GM12878 (cell line): ENCODE measurements at regions not wholly inside any gene's neighbourhood (a gene's known extent, or its start where the extent isn't known, plus 50 kb on each side); places are given as distances from the start of the nearest gene placed in this dataset.

Experiments
- ATAC-seq: fragments of 200-7000 bp; cut with Tn5 transposase; 3 replicates; pipeline ENCODE4 v1.9.1; 2020; ENCODE audit warnings: mild to moderate bottlenecking, moderate library complexity
- BruUV-seq: library from RNA; stranded (reverse); fragments of 400-500 nt; replicated peaks from 2 replicates; lab custom pipeline; 2021; lab: Mats Ljungman, UMichigan
- CTCF ChIA-PET: fragments of 300-600 bp; sonication (Branson Sonifier 250); formaldehyde crosslinking; extraction: SDS; loops from one replicate; lab custom pipeline; 2021; ENCODE audit warnings: inconsistent platforms; lab: Yijun Ruan, JAX
- POLR2A ChIA-PET: fragments of 350-600 bp; formaldehyde crosslinking; extraction: SDS; loops from one replicate; lab custom pipeline; 2021; ENCODE audit warnings: inconsistent platforms; lab: Charles Lee
- RAD21 ChIA-PET: fragments of 300-600 bp; sonication (Branson Sonifier 250); formaldehyde crosslinking; loops from one replicate; lab custom pipeline; 2023; ENCODE audit warnings: antibody characterized with exemption; ENCODE audit not compliant: unreplicated experiment; lab: Charles Lee
- SMC1A ChIA-PET: fragments of 300-600 bp; sonication (Branson Sonifier 250); formaldehyde crosslinking; loops from one replicate; lab custom pipeline; 2023; ENCODE audit not compliant: unreplicated experiment, uncharacterized antibody; lab: Charles Lee
- DNase-seq: peaks from one replicate; pipeline ENCODE4 v3.0.0-alpha.2; 2011; ENCODE audit warnings: low read depth, low spot score
- FAIRE-seq: peaks from 3 replicates; lab custom pipeline; 2011; peaks lifted over from hg19 to GRCh38; lab: Jason Lieb, UNC
- H2AFZ ChIP-seq: 2 replicates; pipeline ENCODE4 v1.6.0; 2011; ENCODE audit warnings: low read depth, low read length, control low read depth; ENCODE audit not compliant: control insufficient read depth
- H3K27ac ChIP-seq: 2 replicates; pipeline ENCODE4 v1.5.1; 2011; ENCODE audit warnings: control low read depth; ENCODE audit not compliant: control insufficient read depth, insufficient read depth
- H3K27me3 ChIP-seq, 2 experiments: replicated peaks in 1 of 2; 2 replicates each; pipeline versions ENCODE4 v1.6.0 to v1.6.1; 2011; ENCODE audit warnings: low read length in 1 of 2; ENCODE audit not compliant: control insufficient read depth in 2 of 2, insufficient read depth in 2 of 2
- H3K36me3 ChIP-seq, 2 experiments: 2 replicates each; pipeline ENCODE4 v1.5.1; 2011; ENCODE audit warnings: low read length in 1 of 2; ENCODE audit not compliant: control insufficient read depth in 2 of 2, insufficient read depth in 2 of 2
- H3K4me1 ChIP-seq: 2 replicates; pipeline ENCODE4 v1.6.1; 2011; ENCODE audit warnings: mild to moderate bottlenecking, low read length, moderate library complexity, mixed read lengths; ENCODE audit not compliant: control insufficient read depth, insufficient read depth
- H3K4me2 ChIP-seq: 2 replicates; pipeline ENCODE4 v1.6.0; 2011; ENCODE audit warnings: control low read depth; ENCODE audit not compliant: control insufficient read depth, insufficient read depth
- H3K4me3 ChIP-seq: fragments of 200-600 bp; sonication (generic); 2 replicates; pipeline ENCODE4 v1.5.1; 2016
- H3K79me2 ChIP-seq: 2 replicates; pipeline ENCODE4 v1.6.0; 2011; ENCODE audit warnings: low read length; ENCODE audit not compliant: control insufficient read depth, insufficient read depth
- H3K9ac ChIP-seq: 2 replicates; pipeline ENCODE4 v1.8.0; 2011; ENCODE audit warnings: low read length, control low read depth, mixed read lengths; ENCODE audit not compliant: control insufficient read depth, insufficient read depth
- H3K9me3 ChIP-seq: replicated peaks from 3 replicates; pipeline ENCODE4 v1.5.1; 2011; ENCODE audit warnings: mild to moderate bottlenecking, low read length; ENCODE audit not compliant: control insufficient read depth, insufficient read depth
- H4K20me1 ChIP-seq: 2 replicates; pipeline ENCODE4 v1.6.0; 2011; ENCODE audit not compliant: control insufficient read depth, insufficient read depth
- EED ChIP-seq: sonication (generic); IDR thresholded peaks from 2 replicates; pipeline ENCODE4 v1.6.1; 2016; ENCODE audit warnings: antibody characterized with exemption, low read depth
- FOXK2 ChIP-seq: fragments of 450-650 bp; IDR thresholded peaks from 2 replicates; pipeline ENCODE4 v1.6.1; 2017; ENCODE audit warnings: mild to moderate bottlenecking, moderate library complexity
- KLF5 ChIP-seq: fragments of 450-650 bp; IDR thresholded peaks from 2 replicates; pipeline ENCODE4 v1.6.1; 2014; ENCODE audit warnings: mild to moderate bottlenecking; ENCODE audit not compliant: partially characterized antibody
- SRF ChIP-seq, 2 experiments: IDR thresholded peaks; 2 replicates each; pipeline ENCODE4 v1.6.1; 2011; ENCODE audit warnings: low read depth in 2 of 2, low read length in 2 of 2, mild to moderate bottlenecking in 1 of 2, moderate library complexity in 1 of 2
- ZNF207 ChIP-seq: fragments of 450-650 bp; IDR thresholded peaks from 2 replicates; pipeline ENCODE4 v1.6.1; 2014; ENCODE audit warnings: antibody characterized with exemption, mild to moderate bottlenecking, borderline replicate concordance
- ZNF622 ChIP-seq: fragments of 450-650 bp; IDR thresholded peaks from 2 replicates; pipeline ENCODE4 v1.6.1; 2017; ENCODE audit warnings: mild to moderate bottlenecking, inconsistent platforms
- WGBS: methylation state at CpG from one replicate; pipeline ENCODE4 v1.1.6; 2016; ENCODE audit warnings: low lambda C conversion rate; ENCODE audit not compliant: insufficient replicate concordance, insufficient coverage; ENCODE audit errors: missing lambda C conversion rate; 5-methylcytosine and 5-hydroxymethylcytosine counted together
- in situ Hi-C: fragments of 300-500 bp; cut with MboI; formaldehyde crosslinking; loops from 9 replicates; pipeline ENCODE4 v1.14.3; 2018; ENCODE audit warnings: mixed read lengths
- intact Hi-C: fragments of 100-400 bp; cut with micrococcal nuclease; formaldehyde crosslinking; loops from one replicate; pipeline ENCODE4 v1.14.2; 2022; ENCODE audit not compliant: unreplicated experiment
- TF ChIP-seq, protein P1 (sequence below): fragments of 450-650 bp; formaldehyde crosslinking; IDR thresholded peaks from 2 replicates; pipeline ENCODE4 v1.4.0; 2022; ENCODE audit warnings: mild to moderate bottlenecking, moderate library complexity
- TF ChIP-seq, protein P2 (sequence below), 3 experiments: IDR thresholded peaks in 2 of 3; conservative IDR thresholded peaks in 1 of 3; 2 replicates each; pipeline ENCODE4 v1.5.1; 2011; ENCODE audit warnings: low read depth in 3 of 3, low read length in 3 of 3, mild to moderate bottlenecking in 3 of 3, control low read depth in 2 of 3, moderate library complexity in 2 of 3, inconsistent platforms in 1 of 3, mixed read lengths in 1 of 3; ENCODE audit not compliant: control insufficient read depth in 2 of 3, insufficient read depth in 1 of 3; ENCODE audit errors: extremely low read depth in 1 of 3
- TF ChIP-seq, protein P3 (sequence below): fragments of 450-650 bp; formaldehyde crosslinking; IDR thresholded peaks from 2 replicates; pipeline ENCODE4 v1.5.0; 2022; ENCODE audit warnings: mild to moderate bottlenecking, missing genetic modification characterization
- TF ChIP-seq, protein P4 (sequence below): IDR thresholded peaks from 2 replicates; pipeline ENCODE4 v1.6.1; 2011; ENCODE audit warnings: low read depth, low read length, improper control_type of control experiment, borderline replicate concordance
- TF ChIP-seq, protein P5 (sequence below): fragments of 450-650 bp; IDR thresholded peaks from 2 replicates; pipeline ENCODE4 v1.6.1; 2016; ENCODE audit warnings: mild to moderate bottlenecking

DNA sequence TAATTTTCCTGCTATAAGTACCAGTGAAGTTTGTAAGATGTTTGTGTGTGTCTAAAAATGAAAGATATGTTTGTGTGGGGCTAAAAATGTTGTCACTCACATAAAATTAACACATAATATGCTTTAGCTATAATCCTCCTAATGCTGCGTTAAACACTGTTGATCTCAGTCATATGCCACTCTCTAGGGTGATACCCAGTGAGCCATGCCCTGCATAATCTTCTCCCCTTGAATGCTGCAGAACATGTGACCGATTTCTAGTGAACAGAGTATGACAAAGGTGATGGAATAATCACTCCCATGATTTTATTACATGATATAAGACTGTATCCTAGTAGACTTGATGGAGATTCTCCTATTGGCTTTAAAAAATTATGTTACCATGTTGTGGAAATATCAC lies 119.1 kb upstream of the EPHA5 start (continued):
- TF ChIP-seq ZNF622 (no peak), FOXK2 (no peak), ZNF207 (no peak), EED (no peak), SRF (IDR thresholded peaks at IDR 0.05; ENCODE audit: low read depth in 2 of 2, low read length in 2 of 2) (no peak)
- TF ChIP-seq, protein P1, sequence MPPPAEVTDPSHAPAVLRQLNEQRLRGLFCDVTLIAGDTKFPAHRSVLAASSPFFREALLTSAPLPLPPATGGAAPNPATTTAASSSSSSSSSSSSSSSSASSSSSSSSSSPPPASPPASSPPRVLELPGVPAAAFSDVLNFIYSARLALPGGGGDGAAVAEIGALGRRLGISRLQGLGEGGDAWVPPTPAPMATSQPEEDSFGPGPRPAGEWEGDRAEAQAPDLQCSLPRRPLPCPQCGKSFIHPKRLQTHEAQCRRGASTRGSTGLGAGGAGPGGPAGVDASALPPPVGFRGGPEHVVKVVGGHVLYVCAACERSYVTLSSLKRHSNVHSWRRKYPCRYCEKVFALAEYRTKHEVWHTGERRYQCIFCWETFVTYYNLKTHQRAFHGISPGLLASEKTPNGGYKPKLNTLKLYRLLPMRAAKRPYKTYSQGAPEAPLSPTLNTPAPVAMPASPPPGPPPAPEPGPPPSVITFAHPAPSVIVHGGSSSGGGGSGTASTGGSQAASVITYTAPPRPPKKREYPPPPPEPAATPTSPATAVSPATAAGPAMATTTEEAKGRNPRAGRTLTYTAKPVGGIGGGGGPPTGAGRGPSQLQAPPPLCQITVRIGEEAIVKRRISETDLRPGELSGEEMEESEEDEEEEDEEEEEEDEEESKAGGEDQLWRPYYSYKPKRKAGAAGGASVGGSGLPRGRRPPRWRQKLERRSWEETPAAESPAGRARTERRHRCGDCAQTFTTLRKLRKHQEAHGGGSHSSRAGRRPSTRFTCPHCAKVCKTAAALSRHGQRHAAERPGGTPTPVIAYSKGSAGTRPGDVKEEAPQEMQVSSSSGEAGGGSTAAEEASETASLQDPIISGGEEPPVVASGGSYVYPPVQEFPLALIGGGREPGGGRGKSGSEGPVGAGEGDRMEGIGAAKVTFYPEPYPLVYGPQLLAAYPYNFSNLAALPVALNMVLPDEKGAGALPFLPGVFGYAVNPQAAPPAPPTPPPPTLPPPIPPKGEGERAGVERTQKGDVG (CRISPR knock-in tag): no peak
- TF ChIP-seq, protein P2, sequence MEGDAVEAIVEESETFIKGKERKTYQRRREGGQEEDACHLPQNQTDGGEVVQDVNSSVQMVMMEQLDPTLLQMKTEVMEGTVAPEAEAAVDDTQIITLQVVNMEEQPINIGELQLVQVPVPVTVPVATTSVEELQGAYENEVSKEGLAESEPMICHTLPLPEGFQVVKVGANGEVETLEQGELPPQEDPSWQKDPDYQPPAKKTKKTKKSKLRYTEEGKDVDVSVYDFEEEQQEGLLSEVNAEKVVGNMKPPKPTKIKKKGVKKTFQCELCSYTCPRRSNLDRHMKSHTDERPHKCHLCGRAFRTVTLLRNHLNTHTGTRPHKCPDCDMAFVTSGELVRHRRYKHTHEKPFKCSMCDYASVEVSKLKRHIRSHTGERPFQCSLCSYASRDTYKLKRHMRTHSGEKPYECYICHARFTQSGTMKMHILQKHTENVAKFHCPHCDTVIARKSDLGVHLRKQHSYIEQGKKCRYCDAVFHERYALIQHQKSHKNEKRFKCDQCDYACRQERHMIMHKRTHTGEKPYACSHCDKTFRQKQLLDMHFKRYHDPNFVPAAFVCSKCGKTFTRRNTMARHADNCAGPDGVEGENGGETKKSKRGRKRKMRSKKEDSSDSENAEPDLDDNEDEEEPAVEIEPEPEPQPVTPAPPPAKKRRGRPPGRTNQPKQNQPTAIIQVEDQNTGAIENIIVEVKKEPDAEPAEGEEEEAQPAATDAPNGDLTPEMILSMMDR (IDR thresholded peaks at IDR 0.05 in 2 of 3, conservative IDR thresholded peaks at IDR 0.05 in 1 of 3; ENCODE audit: control insufficient read depth in 2 of 3, extremely low read depth in 1 of 3, insufficient read depth in 1 of 3, low read depth in 3 of 3, low read length in 3 of 3): no peak

DNA sequence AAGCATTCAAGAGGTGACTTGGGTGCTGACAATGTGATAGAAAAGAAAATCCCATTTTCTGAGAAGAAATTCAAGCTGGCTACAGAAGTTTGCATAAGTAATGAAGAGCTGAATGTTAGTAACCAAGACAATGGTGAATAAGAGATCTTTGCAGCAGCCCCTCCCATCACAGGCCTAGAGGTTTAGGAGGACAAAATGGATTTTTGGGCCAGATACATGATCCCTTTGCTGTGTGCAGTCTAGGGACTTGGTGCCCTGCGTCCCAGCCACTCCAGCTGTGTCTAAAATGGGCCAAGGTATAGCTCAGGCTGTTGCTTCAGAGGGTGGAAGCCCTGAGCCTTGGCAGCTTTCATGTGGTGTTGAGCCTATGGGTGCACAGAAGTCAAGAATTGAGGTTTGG lies 107.0 kb upstream of the EPHA5 start:
- no peak overlapping the region for H3K27ac ChIP-seq
- intact Hi-C loops: no loop called here
- ChIA-PET CTCF (no interaction called here), POLR2A (no interaction called here), SMC1A (no interaction called here), RAD21 (no interaction called here)
- FAIRE-seq: no peak
- no peaks in the 10 kb centered on the region for H3K9me3 ChIP-seq
- in situ Hi-C loops: no loop called here
- no peak overlapping the region for H2AFZ ChIP-seq
- no peak overlapping the region for H3K4me2 ChIP-seq
- no peaks in the 10 kb centered on the region for H3K36me3 ChIP-seq
- H4K20me1 ChIP-seq: no peaks in the 10 kb centered on the region
- no peak overlapping the region for H3K9ac ChIP-seq
- no peaks in the 10 kb centered on the region for H3K27me3 ChIP-seq
- H3K79me2 ChIP-seq: no peaks in the 10 kb centered on the region
- H3K4me1 ChIP-seq: no peaks in the 10 kb centered on the region
- DNase-seq: no peak
- no peak for ATAC-seq
- BruUV-seq: no TSS peak
- H3K4me3 ChIP-seq: no peak overlapping the region
- 0% methylated on average over 1 of the region's 1 CpG for WGBS
- TF ChIP-seq, protein P3, sequence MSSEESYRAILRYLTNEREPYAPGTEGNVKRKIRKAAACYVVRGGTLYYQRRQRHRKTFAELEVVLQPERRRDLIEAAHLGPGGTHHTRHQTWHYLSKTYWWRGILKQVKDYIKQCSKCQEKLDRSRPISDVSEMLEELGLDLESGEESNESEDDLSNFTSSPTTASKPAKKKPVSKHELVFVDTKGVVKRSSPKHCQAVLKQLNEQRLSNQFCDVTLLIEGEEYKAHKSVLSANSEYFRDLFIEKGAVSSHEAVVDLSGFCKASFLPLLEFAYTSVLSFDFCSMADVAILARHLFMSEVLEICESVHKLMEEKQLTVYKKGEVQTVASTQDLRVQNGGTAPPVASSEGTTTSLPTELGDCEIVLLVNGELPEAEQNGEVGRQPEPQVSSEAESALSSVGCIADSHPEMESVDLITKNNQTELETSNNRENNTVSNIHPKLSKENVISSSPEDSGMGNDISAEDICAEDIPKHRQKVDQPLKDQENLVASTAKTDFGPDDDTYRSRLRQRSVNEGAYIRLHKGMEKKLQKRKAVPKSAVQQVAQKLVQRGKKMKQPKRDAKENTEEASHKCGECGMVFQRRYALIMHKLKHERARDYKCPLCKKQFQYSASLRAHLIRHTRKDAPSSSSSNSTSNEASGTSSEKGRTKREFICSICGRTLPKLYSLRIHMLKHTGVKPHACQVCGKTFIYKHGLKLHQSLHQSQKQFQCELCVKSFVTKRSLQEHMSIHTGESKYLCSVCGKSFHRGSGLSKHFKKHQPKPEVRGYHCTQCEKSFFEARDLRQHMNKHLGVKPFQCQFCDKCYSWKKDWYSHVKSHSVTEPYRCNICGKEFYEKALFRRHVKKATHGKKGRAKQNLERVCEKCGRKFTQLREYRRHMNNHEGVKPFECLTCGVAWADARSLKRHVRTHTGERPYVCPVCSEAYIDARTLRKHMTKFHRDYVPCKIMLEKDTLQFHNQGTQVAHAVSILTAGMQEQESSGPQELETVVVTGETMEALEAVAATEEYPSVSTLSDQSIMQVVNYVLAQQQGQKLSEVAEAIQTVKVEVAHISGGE: no peak
- TF ChIP-seq, protein P4, sequence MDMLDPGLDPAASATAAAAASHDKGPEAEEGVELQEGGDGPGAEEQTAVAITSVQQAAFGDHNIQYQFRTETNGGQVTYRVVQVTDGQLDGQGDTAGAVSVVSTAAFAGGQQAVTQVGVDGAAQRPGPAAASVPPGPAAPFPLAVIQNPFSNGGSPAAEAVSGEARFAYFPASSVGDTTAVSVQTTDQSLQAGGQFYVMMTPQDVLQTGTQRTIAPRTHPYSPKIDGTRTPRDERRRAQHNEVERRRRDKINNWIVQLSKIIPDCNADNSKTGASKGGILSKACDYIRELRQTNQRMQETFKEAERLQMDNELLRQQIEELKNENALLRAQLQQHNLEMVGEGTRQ: no peak
- TF ChIP-seq, protein P5, sequence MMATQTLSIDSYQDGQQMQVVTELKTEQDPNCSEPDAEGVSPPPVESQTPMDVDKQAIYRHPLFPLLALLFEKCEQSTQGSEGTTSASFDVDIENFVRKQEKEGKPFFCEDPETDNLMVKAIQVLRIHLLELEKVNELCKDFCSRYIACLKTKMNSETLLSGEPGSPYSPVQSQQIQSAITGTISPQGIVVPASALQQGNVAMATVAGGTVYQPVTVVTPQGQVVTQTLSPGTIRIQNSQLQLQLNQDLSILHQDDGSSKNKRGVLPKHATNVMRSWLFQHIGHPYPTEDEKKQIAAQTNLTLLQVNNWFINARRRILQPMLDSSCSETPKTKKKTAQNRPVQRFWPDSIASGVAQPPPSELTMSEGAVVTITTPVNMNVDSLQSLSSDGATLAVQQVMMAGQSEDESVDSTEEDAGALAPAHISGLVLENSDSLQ: no peak
- no peak for TF ChIP-seq ZNF207
- TF ChIP-seq KLF5: no peak
